GM12801 (cell line): ENCODE measurements at regions not wholly inside any gene's neighbourhood (a gene's known extent, or its start where the extent isn't known, plus 50 kb on each side); places are given as distances from the start of the nearest gene placed in this dataset.

ENCODE experiments used
- TF ChIP-seq, protein P1 (sequence below): IDR thresholded peaks from one replicate; pipeline ENCODE4 v1.5.1; 2011; ENCODE audit warnings: control low read depth; ENCODE audit not compliant: insufficient read length; ENCODE audit errors: extremely low read depth

DNA sequence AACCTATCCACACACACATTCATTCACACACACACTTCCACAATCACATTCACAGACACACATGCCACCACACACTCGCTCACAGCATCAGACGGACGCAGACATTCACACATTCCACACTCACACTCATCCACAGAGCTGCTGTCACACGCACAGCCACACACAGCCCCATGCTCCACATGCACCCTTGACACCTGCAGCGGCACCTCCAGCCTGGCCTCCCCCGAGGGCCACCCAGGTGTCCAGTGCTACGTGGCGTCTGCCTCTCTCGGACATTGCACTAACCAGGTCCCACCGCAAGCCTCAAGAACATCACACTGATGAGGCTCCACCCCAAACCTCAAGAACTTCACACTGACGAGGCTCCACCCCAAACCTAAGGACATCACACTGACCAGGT, 155.2 kb downstream of the RBFOX3 start:
- TF ChIP-seq, protein P1, sequence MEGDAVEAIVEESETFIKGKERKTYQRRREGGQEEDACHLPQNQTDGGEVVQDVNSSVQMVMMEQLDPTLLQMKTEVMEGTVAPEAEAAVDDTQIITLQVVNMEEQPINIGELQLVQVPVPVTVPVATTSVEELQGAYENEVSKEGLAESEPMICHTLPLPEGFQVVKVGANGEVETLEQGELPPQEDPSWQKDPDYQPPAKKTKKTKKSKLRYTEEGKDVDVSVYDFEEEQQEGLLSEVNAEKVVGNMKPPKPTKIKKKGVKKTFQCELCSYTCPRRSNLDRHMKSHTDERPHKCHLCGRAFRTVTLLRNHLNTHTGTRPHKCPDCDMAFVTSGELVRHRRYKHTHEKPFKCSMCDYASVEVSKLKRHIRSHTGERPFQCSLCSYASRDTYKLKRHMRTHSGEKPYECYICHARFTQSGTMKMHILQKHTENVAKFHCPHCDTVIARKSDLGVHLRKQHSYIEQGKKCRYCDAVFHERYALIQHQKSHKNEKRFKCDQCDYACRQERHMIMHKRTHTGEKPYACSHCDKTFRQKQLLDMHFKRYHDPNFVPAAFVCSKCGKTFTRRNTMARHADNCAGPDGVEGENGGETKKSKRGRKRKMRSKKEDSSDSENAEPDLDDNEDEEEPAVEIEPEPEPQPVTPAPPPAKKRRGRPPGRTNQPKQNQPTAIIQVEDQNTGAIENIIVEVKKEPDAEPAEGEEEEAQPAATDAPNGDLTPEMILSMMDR, result no peak

DNA sequence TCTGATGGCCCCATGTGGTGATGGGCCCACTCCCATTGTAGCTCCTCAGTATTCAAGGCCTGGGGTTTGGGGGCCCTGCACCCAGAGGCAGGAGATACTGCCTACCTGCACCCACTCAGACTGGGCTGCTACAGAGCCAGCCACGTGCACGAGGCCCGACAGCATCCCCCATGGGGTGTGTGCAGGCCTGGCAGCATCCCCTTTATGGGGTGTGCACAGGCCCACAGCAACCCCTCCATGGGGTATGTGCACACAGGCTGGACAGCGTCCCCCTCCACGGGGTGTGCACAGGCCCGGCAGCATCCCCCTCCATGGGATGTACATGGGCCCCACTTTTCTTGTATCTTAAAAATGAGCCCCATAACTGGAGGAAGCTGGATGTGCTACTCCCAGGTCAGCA, 156.0 kb downstream of the RBFOX3 start:
- TF ChIP-seq, protein P1, result no peak

DNA sequence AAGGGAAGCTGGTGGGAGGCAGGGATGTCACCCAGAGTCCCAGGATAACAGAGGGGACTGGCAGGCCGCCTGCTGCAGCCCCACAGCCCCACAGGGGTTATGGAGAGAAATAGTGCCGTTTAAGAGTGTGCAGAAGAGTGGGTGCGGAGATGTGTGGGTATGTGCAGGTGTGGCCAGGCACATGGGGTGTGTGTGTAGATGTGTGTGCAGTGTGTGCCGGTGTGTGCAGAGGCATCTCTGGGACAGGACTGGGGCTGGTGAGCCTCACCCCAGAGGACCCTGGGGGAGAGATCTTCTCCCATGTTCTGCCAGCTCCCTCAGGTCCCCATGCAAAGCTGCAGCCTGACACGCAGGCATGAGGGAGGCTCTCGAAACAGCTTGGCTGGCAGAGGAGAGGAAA, 157.4 kb downstream of the RBFOX3 start:
- TF ChIP-seq, protein P1, result no peak

DNA sequence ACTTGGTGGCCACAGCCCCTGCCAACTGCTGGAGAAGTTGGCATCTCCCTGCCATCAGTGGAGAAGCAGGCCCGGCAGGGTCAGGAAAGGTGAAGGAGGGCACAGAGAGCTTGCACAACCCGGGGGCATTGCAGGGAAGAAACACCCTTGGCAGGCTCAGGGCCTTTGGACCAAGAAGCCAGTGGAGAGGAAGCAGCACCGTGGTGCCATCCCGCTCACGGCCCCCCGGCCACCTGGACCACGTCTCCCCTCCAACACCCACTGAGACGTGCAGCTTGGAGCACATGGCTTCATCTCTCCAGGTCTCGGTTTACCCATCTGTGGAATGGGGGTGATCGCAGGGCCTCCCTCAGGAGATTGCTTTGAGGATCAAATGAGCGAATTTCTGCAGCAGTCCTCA, 158.1 kb downstream of the RBFOX3 start:
- TF ChIP-seq, protein P1, result no peak

DNA sequence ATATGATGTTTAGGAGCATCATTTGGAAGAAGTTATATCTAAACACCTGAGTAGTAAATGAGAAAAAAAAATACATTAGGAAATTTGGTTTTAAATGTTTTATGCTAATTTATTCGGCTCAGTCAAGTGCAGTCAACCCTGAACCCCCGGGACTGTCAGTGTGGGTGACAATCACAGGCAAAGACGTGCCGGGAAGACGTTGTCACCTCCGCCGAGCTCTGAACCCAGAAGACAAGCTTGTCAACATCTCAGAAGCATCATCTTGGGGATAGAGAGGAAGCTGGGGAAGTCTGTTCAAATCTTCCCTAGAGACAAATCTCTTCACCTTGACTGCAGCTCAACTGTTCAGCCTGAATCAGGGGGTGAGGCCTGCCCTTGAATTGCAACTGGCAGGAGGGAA, 159.7 kb downstream of the RBFOX3 start:
- TF ChIP-seq, protein P1, result no peak

DNA sequence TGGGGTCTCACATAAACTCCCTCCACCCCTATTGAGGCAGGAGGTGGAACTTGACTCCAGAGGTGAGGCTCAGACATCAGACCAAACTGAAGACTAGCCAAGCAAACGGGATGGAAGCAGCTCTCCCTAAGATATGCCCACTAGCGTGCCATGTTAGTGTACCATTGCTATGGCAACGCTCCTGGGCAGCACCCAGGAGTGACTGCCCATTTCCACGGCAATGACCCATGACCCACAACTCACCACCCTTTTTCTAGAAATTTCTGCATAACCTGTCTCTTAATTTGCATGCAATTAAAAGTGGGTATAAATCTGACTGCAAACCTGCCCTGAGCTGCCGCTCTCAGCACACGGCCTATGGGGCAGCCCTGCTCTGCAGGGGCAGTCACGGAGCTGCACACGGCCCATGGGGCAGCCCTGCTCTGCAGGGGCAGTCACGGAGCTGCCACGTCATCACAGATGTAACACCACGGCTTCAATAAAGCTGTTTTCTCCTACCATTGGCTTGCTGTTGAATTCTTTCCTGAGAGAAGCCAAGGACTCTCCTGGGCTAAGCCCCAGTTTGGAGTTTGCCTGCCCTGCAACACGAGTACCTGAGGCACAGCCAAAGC, 164.3 kb downstream of the RBFOX3 start:
- TF ChIP-seq, protein P1, result no peak

DNA sequence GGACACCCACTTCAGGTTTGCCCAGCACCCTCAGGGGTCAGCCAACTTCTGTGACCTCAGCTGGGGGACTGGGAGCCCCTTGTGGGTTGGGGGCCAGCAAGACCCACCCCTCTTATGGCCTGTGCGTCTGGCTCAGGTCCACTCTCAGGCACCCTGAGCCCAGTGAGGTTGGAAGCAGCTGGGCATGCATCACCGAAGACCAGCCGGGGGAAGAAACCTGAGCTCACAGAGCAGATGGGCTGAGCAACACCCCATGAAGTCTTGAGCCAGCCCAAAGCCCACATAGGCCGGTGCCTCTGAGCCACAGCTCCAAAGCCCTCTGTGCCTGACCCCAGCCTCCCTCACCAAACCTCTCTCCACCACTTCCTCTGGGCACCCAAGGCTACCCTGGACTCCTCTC, 166.7 kb downstream of the RBFOX3 start:
- TF ChIP-seq, protein P1, result no peak
